Keratinocyte (primary cell): ENCODE measurements at regions not wholly inside any gene's neighbourhood (a gene's known extent, or its start where the extent isn't known, plus 50 kb on each side); places are given as distances from the start of the nearest gene placed in this dataset.

Experiments
- DNase-seq: peaks from one replicate; pipeline ENCODE4 v3.0.0-alpha.2; 2011; ENCODE audit warnings: low read depth, missing footprints, low spot score
- FAIRE-seq: peaks from 2 replicates; lab custom pipeline; 2011; peaks lifted over from hg19 to GRCh38; lab: Jason Lieb, UNC
- H2AFZ ChIP-seq: 2 replicates; pipeline ENCODE4 v1.6.0; 2012; ENCODE audit warnings: low read length, control low read depth, inconsistent platforms; ENCODE audit not compliant: control insufficient read depth
- H3K27ac ChIP-seq: 2 replicates; pipeline ENCODE4 v1.5.1; 2011; ENCODE audit warnings: low read length; ENCODE audit not compliant: control insufficient read depth, insufficient read depth
- H3K27me3 ChIP-seq: 3 replicates; pipeline ENCODE4 v1.6.0; 2011; ENCODE audit warnings: low read length; ENCODE audit not compliant: control insufficient read depth, insufficient read depth; ENCODE audit errors: extremely low read depth
- H3K36me3 ChIP-seq, 2 experiments: 2 replicates in 1 of 2; 3 replicates in 1 of 2; pipeline ENCODE4 v1.5.1; 2011; ENCODE audit warnings: low read length in 2 of 2, mild to moderate bottlenecking in 1 of 2; ENCODE audit not compliant: control insufficient read depth in 2 of 2, insufficient read depth in 2 of 2; ENCODE audit errors: extremely low read depth in 1 of 2
- H3K4me1 ChIP-seq: 3 replicates; pipeline ENCODE4 v1.5.1; 2011; ENCODE audit warnings: low read length; ENCODE audit not compliant: control insufficient read depth, insufficient read depth; ENCODE audit errors: extremely low read depth
- H3K4me2 ChIP-seq: 3 replicates; pipeline ENCODE4 v1.6.0; 2011; ENCODE audit warnings: low read depth, low read length; ENCODE audit not compliant: control insufficient read depth, insufficient read depth; ENCODE audit errors: extremely low read depth
- H3K4me3 ChIP-seq, 3 experiments: fragments of 200-600 bp in 1 of 3; sonication (generic) in 1 of 3; 2 replicates in 2 of 3; 3 replicates in 1 of 3; pipeline ENCODE4 v1.5.1; 2011 to 2016; ENCODE audit warnings: low read length in 3 of 3, mild to moderate bottlenecking in 3 of 3, control low read depth in 2 of 3, inconsistent platforms in 1 of 3, low read depth in 1 of 3, mixed read lengths in 1 of 3, mixed run types in 1 of 3, moderate library complexity in 1 of 3; ENCODE audit not compliant: control insufficient read depth in 2 of 3, insufficient read depth in 2 of 3; ENCODE audit errors: extremely low read depth in 1 of 3
- H3K79me2 ChIP-seq: 2 replicates; pipeline ENCODE4 v1.6.0; 2012; ENCODE audit warnings: low read length; ENCODE audit not compliant: control insufficient read depth, insufficient read depth
- H3K9ac ChIP-seq: 3 replicates; pipeline ENCODE4 v1.6.0; 2011; ENCODE audit warnings: low read length; ENCODE audit not compliant: control insufficient read depth, insufficient read depth; ENCODE audit errors: extremely low read depth
- H3K9me1 ChIP-seq: 3 replicates; pipeline ENCODE4 v1.6.0; 2011; ENCODE audit warnings: low read length; ENCODE audit not compliant: control insufficient read depth, insufficient read depth; ENCODE audit errors: extremely low read depth
- H3K9me3 ChIP-seq: 2 replicates; pipeline ENCODE4 v1.5.1; 2012; ENCODE audit warnings: low read depth, low read length; ENCODE audit not compliant: control insufficient read depth
- H4K20me1 ChIP-seq: 3 replicates; pipeline ENCODE4 v1.6.0; 2011; ENCODE audit warnings: low read length; ENCODE audit not compliant: control insufficient read depth, insufficient read depth; ENCODE audit errors: extremely low read depth
- CTCF ChIP-seq, 3 experiments: IDR thresholded peaks in 1 of 3; conservative IDR thresholded peaks in 1 of 3; optimal IDR thresholded peaks in 1 of 3; 2 replicates in 2 of 3; 3 replicates in 1 of 3; pipeline versions ENCODE3 to v1.5.1; 2011; ENCODE audit warnings: low read length in 3 of 3, mild to moderate bottlenecking in 3 of 3, moderate library complexity in 2 of 3, control low read depth in 1 of 3, inconsistent platforms in 1 of 3; ENCODE audit not compliant: insufficient read depth in 2 of 3; ENCODE audit errors: extremely low read depth in 1 of 3
- EZH2 ChIP-seq: IDR thresholded peaks from one replicate; pipeline ENCODE4 v1.6.1; 2012; ENCODE audit warnings: inconsistent platforms, mild to moderate bottlenecking, low read length, moderate library complexity
- dilution Hi-C: fragments of 300-500 bp; cut with MboI; formaldehyde crosslinking; loops from one replicate; pipeline ENCODE4 v1.7.0; 2020; ENCODE audit warnings: low sequenced_read_pairs; ENCODE audit not compliant: extremely low pct_ligation_motif_present

DNA sequence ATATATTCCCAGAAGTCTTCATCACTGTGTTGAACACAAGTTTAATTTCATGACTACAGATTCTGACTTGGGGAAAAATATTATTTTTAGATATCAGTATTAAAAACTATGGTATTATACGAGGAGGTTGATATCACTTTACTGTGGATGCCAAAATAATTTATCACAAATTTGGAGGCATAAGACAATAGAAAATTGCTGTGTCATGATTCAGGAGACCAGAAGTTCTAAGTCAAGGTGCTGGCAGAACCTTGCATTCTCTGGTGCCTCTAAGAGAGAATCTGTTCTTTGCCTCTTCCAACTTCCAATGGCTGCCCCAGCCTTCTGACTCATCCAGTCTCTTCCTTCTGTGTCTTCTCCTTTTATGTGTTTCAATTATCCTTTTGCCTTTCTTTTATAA is 325.0 kb upstream of the CNTN4 start:
- no peaks in the 10 kb centered on the region for H4K20me1 ChIP-seq
- H3K27ac ChIP-seq = no peak overlapping the region
- H2AFZ ChIP-seq = no peak overlapping the region
- FAIRE-seq (no peak), DNase-seq (no peak)
- H3K9me3 ChIP-seq = no peaks in the 10 kb centered on the region
- no peaks in the 10 kb centered on the region for H3K79me2 ChIP-seq
- no peak overlapping the region for H3K9ac ChIP-seq
- H3K27me3 ChIP-seq = no peaks in the 10 kb centered on the region
- dilution Hi-C loops = no loop called here
- no peaks in the 10 kb centered on the region for H3K4me1 ChIP-seq
- no peaks in the 10 kb centered on the region for H3K9me1 ChIP-seq
- no peak overlapping the region for H3K4me2 ChIP-seq
- no peaks in the 10 kb centered on the region for H3K36me3 ChIP-seq
- TF ChIP-seq EZH2 = no peak
- TF ChIP-seq CTCF (optimal IDR thresholded peaks at IDR 0.05 in 1 of 3, IDR thresholded peaks at IDR 0.05 in 1 of 3, conservative IDR thresholded peaks at IDR 0.05 in 1 of 3; ENCODE audit: extremely low read depth in 1 of 3, insufficient read depth in 2 of 3, low read length in 3 of 3) = no peak
- H3K4me3 ChIP-seq = no peak overlapping the region

DNA sequence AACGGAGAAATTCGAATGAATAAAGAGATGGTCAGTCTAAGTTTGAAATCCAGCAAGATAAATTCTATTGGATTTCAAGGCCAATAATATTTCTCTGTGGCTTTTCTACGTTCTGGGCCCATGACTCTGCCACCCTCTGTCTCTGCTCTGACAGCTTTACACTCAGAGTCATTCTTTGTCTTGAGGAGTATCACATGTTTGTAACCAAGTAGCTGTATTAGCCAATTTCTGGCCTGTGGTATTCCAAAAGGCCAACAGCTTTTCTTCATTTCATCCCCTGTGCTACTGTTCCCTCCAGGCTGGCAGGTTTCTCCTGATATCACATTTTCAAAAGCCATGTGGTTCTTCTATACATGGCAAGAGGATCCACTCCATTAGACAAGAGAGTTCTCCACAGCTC is 324.1 kb upstream of the CNTN4 start:
- FAIRE-seq (no peak), DNase-seq (no peak)
- no peaks in the 10 kb centered on the region for H3K9me1 ChIP-seq
- H3K36me3 ChIP-seq = no peaks in the 10 kb centered on the region
- H3K4me3 ChIP-seq = no peak overlapping the region
- no peaks in the 10 kb centered on the region for H3K4me1 ChIP-seq
- no peak overlapping the region for H3K9ac ChIP-seq
- H3K79me2 ChIP-seq = no peaks in the 10 kb centered on the region
- H2AFZ ChIP-seq = no peak overlapping the region
- dilution Hi-C loops = no loop called here
- H3K9me3 ChIP-seq = no peaks in the 10 kb centered on the region
- no peaks in the 10 kb centered on the region for H3K27me3 ChIP-seq
- no peak overlapping the region for H3K27ac ChIP-seq
- H4K20me1 ChIP-seq = no peaks in the 10 kb centered on the region
- H3K4me2 ChIP-seq = no peak overlapping the region
- TF ChIP-seq EZH2 (no peak), CTCF (optimal IDR thresholded peaks at IDR 0.05 in 1 of 3, IDR thresholded peaks at IDR 0.05 in 1 of 3, conservative IDR thresholded peaks at IDR 0.05 in 1 of 3; ENCODE audit: extremely low read depth in 1 of 3, insufficient read depth in 2 of 3, low read length in 3 of 3) (no peak)
